Epithelial cell of esophagus (primary cell): ENCODE measurements at regions not wholly inside any gene's neighbourhood (a gene's known extent, or its start where the extent isn't known, plus 50 kb on each side); places are given as distances from the start of the nearest gene placed in this dataset.
"Not testable (repeated sequence)": the region's sequence is repeated elsewhere in the genome, so short reads cannot be mapped to it uniquely, and the experiment has no call there.

Experiments used
- DNase-seq: peaks from one replicate; pipeline ENCODE4 v3.0.0; 2010; ENCODE audit warnings: low read depth
- H3K4me3 ChIP-seq: 2 replicates; pipeline ENCODE4 v1.5.1; 2011; ENCODE audit warnings: mild to moderate bottlenecking, low read length, control low read depth
- CTCF ChIP-seq: IDR thresholded peaks from 2 replicates; pipeline ENCODE4 v1.5.1; 2011; ENCODE audit warnings: low read depth, mild to moderate bottlenecking, low read length, control low read depth, inconsistent platforms; ENCODE audit not compliant: insufficient read depth; ENCODE audit errors: missing control alignments

GRCh38 chr15:45801543-45801942, 166.7 kb downstream of the SQOR start:
- H3K4me3 ChIP-seq: no peak overlapping the region
- TF ChIP-seq CTCF: no peak
- DNase-seq: no peak

- no peak overlapping the region for H3K4me3 ChIP-seq
- no peak for DNase-seq
- peak; percentile 13 for TF ChIP-seq CTCF
Measured at GRCh38 chr15:45802140-45802539, 167.3 kb downstream of the SQOR start.

GRCh38 chr15:45804028-45804427, 169.2 kb downstream of the SQOR start:
- DNase-seq: no peak
- no peak overlapping the region for H3K4me3 ChIP-seq
- no peak for TF ChIP-seq CTCF

GRCh38 chr15:45810201-45810600, 175.4 kb downstream of the SQOR start:
- no peak overlapping the region for H3K4me3 ChIP-seq
- TF ChIP-seq CTCF: no peak
- no peak for DNase-seq

- no peak overlapping the region for H3K4me3 ChIP-seq
- TF ChIP-seq CTCF: no peak
- no peak for DNase-seq
Measured at GRCh38 chr15:45812200-45812599, 177.4 kb downstream of the SQOR start.

- not testable (repeated sequence) for DNase-seq, H3K4me3 ChIP-seq
Measured at GRCh38 chr15:45817578-45817977, 182.7 kb downstream of the SQOR start.

- no peak overlapping the region for H3K4me3 ChIP-seq
- no peak for DNase-seq
- no peak for TF ChIP-seq CTCF
Measured at GRCh38 chr15:45821390-45821789, 186.6 kb downstream of the SQOR start.

GRCh38 chr15:45822968-45823367, 188.1 kb downstream of the SQOR start:
- not testable (repeated sequence) for DNase-seq, H3K4me3 ChIP-seq
